ENCODE measurements at regions not wholly inside any gene's neighbourhood (a gene's known extent, or its start where the extent isn't known, plus 50 kb on each side); places are given as distances from the start of the nearest gene placed in this dataset.

DNA sequence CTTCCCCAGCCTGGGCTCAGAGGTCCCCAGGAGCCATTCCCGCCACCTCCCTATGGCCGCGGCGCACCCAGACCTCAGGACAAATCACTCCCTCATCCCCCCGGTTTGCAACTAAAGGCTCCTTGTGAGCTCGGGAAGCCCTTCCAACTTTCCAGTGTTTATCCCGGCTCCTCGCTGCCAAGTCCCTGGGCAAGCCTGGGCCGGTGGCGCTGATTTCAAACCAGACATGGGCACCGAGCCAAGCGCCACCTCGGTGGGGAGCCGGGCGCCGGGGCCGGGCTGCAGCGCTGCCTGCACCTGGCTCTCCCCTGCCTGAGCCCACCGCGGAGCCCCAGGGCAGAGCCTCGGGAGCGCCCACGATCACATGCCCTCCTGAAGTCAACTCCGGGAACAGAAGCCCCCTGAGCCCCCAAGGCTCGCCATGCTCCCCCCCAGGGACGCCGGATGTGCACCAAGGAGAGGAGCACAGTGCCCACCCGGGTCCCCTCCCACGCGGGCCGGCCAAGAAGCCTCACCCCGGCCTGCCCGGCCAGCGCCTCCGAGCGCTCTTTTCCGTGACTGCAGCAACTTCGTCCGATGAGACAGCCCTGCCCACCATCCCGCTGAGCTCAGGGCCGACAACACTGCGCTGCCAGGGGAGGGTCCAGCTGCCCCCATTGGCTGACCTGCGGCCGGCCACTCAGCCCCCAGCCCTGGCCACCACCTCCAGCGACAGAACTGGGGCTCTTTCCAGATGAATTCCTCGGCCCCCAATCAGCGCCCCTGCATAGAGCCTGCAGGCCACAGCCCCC, 50.0 kb downstream of the NCOR2 start:
- intact Hi-C loops (cut with DNase I), result no loop called here

DNA sequence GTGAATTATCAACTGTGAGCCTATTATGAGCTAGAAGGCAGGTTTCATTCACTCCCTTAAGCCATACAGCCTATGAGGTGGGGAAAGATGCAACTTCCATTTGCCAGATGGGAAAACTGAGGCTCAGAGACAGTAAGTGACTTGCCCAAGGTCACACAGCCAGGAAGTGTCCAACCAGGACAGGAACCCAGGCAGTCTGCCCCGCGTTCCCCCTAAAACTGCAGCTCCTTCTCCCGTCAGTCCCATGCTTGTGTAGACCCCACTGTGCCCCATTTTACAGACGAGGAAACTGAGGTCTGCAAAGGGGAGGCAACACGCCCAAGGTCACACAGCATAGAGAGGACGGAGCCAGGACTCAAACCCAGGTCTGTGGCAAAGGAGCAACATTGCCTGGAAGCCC, 50.6 kb downstream of the NCOR2 start:
- ATAC-seq, result no peak

More for the DNA sequence above, 50.0 kb downstream of the NCOR2 start:
- Histone ChIP-seq H3K9me3 (no peaks in the 10 kb centered on the region), H3K27ac (peak overlapping the region; percentile 96), H3K4me3 (peak overlapping the region; percentile 56), H3K4me1 (peaks cover 68% of the 10 kb centered on the region), H3K36me3 (no peaks in the 10 kb centered on the region), H3K27me3 (no peaks in the 10 kb centered on the region)
- ATAC-seq (peak; percentile 26), DNase-seq (peak; percentile 86)
- TF ChIP-seq, protein P1, sequence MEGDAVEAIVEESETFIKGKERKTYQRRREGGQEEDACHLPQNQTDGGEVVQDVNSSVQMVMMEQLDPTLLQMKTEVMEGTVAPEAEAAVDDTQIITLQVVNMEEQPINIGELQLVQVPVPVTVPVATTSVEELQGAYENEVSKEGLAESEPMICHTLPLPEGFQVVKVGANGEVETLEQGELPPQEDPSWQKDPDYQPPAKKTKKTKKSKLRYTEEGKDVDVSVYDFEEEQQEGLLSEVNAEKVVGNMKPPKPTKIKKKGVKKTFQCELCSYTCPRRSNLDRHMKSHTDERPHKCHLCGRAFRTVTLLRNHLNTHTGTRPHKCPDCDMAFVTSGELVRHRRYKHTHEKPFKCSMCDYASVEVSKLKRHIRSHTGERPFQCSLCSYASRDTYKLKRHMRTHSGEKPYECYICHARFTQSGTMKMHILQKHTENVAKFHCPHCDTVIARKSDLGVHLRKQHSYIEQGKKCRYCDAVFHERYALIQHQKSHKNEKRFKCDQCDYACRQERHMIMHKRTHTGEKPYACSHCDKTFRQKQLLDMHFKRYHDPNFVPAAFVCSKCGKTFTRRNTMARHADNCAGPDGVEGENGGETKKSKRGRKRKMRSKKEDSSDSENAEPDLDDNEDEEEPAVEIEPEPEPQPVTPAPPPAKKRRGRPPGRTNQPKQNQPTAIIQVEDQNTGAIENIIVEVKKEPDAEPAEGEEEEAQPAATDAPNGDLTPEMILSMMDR (IDR thresholded peaks at IDR 0.05), result no peak

DNA sequence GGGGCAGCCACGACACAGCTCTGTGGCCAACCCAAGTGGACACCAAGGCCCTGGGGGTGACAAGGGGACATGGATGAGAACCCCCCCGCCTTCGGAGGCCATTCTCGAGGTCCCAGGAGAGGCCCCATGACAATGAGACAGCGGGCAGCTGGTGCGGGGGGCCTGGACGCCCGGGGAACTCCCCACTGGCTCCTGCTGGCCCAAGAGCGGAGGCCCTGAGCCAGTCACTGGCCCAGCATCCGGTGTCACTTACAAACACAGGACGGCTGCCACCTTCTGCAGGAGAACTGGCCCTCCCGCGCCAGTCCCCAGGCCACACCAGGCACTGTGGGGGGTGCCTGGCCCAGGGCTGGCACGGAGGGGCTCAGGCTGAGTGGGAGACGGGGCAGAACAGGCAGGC, 51.4 kb downstream of the NCOR2 start:
- intact Hi-C loops (cut with DNase I), result no loop called here
- no peaks in the 10 kb centered on the region for H3K27me3 ChIP-seq
- no peak for DNase-seq
- H3K4me3 ChIP-seq, result no peak overlapping the region
- no peak for ATAC-seq
- H3K27ac ChIP-seq, result peak overlapping the region; percentile 96
- H3K36me3 ChIP-seq, result no peaks in the 10 kb centered on the region
- H3K9me3 ChIP-seq, result no peaks in the 10 kb centered on the region
- TF ChIP-seq, protein P1 (IDR thresholded peaks at IDR 0.05), result no peak
- peaks cover 67% of the 10 kb centered on the region for H3K4me1 ChIP-seq

More for the DNA sequence above, 50.6 kb downstream of the NCOR2 start:
- H3K4me1 ChIP-seq, result peaks cover 73% of the 10 kb centered on the region
- H3K4me3 ChIP-seq, result peak overlapping the region; percentile 56
- H3K27me3 ChIP-seq, result no peaks in the 10 kb centered on the region
- peak overlapping the region; percentile 96 for H3K27ac ChIP-seq
- DNase-seq, result no peak
- TF ChIP-seq, protein P1 (IDR thresholded peaks at IDR 0.05), result no peak
- no peaks in the 10 kb centered on the region for H3K36me3 ChIP-seq
- H3K9me3 ChIP-seq, result no peaks in the 10 kb centered on the region
- intact Hi-C loops (cut with DNase I), result no loop called here

DNA sequence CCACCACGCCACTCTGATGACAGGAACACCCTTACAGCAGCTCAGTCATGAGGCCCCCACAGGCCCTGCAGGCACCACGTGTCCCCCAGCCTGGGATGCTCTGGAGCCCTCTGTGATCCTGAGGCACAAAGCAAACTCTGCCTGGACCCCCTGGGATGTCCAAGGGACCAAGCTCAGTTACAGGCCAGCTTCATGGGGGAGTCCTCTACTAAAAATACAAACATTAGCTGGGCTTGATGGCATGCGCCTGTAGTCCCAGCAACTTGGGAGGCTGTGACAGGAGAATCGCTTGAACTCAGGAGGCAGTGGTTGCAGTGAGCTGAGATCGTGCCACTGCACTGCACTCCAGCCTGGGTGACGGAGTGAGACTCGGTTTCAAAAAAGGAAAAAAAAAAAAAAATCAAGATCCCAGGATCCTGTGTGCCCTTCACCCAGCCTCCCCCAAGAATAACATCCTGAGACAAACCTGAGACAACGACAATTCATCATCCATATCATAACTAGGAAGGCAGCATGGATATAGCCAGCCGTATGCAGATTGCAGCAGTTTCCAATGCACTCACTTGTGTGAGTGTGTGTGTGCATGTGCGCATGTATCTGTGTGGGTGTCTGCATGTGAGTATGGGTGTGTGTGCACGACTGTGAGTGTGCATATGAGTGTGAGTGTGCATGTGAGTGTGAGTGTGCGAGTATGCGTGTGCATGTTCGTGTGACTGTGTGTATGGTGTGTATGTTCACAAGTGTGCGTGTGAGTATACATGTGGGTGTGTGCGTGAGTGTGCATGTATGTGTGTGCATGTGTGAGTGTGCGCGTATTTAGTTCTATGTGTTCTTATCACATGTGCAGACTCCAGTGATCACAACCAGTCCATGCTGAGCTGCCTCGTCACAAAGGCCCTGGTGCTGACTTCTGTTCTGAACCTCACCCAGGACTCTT, 52.1 kb downstream of the NCOR2 start:
- DNase-seq, result no peak
- Histone ChIP-seq H3K36me3 (no peaks in the 10 kb centered on the region), H3K9me3 (no peaks in the 10 kb centered on the region), H3K4me1 (peaks cover 63% of the 10 kb centered on the region), H3K27me3 (no peaks in the 10 kb centered on the region), H3K4me3 (no peak overlapping the region), H3K27ac (no peak overlapping the region)
- no peak for ATAC-seq
- TF ChIP-seq, protein P1 (IDR thresholded peaks at IDR 0.05), result no peak
- intact Hi-C loops (cut with DNase I), result no loop called here

DNA sequence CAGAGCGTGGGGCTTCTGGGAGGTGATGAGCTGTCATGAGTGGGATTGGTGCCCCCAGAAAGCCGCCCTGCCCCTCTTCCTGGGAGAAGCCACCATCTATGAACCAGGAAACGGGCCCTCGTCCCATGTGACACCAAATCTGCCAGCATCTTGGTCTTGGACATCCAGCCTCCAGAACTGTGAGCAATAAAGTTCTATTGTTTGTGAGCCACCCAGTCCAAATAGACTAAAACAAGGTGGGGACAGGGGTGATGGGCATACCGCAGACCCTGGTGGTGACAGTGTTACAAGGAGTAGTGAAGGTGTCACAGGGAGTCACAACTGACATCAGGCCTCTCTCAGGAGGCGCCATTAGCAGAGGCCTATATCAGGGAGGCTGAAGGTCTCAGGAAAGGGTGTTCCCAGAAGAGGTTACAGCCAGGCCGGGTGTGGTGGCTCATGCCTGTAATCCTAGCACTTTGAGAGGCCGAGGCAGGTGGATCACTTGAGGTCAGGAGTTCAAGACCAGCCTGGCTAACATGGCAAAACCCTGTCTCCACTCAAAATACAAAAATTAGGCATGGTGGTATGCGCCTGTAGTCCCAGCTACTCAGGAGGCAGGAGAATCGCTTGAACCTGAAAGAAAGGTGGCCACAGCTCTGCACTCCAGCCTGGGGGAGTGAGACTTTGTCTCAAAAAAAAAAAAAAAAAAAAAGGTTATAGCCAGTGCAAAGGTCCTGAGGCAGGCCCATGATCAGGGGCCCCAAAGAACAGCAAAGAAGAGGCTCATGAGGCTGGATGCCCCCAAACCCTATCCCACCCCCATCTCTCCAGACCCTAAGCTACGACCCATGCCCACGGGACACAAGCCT, 53.0 kb downstream of the NCOR2 start:
- Histone ChIP-seq H3K36me3 (no peaks in the 10 kb centered on the region), H3K4me3 (no peak overlapping the region), H3K9me3 (no peaks in the 10 kb centered on the region), H3K4me1 (peaks cover 63% of the 10 kb centered on the region), H3K27ac (no peak overlapping the region), H3K27me3 (no peaks in the 10 kb centered on the region)
- DNase-seq (no peak), ATAC-seq (no peak)
- intact Hi-C loops (cut with DNase I), result no loop called here
- TF ChIP-seq, protein P1 (IDR thresholded peaks at IDR 0.05), result no peak
